ENCODE measurements at regions not wholly inside any gene's neighbourhood (a gene's known extent, or its start where the extent isn't known, plus 50 kb on each side); places are given as distances from the start of the nearest gene placed in this dataset.

DNA sequence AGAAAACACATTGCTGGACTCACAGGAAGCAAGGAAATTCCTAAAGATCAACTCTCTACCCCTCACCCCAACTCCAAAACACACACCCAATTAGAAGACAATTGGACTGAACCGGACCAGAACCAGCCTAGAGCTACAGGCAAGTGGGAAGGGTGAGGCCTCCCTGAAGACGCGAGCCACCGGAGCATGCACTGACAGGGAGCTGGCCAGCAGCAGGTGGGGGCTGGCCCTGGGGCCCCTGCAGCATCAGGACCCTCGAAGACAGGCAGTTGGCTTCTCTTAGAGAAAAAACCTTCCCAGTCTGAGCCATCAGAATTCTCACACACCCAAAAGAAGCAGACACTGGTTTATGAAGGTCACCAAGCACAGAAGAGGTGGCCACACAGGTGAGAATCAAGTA lies 209.5 kb upstream of the DIO3 start:
- no peaks in the 10 kb centered on the region for H3K36me3 Mint-ChIP-seq
- peaks cover 16% of the 10 kb centered on the region for H3K27me3 Mint-ChIP-seq
- no peaks in the 10 kb centered on the region for H3K4me1 Mint-ChIP-seq
- DNase-seq, result no peak
- no peak overlapping the region for H3K4me3 Mint-ChIP-seq
- CTCF ChIA-PET, result no interaction called here
- H3K9me3 Mint-ChIP-seq, result peaks cover 22% of the 10 kb centered on the region
- H3K27ac Mint-ChIP-seq, result no peak overlapping the region

DNA sequence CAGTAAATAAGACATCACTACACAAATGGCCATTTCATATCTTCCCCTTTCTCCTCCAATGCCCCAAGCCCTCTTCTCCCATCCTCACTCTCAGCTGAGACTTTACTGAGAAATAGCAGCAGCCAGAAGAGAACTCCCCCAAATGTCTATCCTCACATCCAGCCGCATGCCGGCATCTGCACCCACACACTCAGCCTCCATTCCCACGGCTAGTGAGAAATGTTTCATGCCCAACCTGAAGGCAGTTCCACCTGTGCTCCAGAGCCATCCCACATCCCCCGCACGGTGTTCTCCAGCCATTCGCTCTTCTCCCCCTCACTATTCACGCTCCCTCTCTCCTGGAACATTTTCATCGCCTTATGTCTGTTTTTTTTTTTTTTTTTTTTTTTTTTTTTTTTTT lies 208.7 kb upstream of the DIO3 start:
- Mint-ChIP-seq H3K27me3 (peaks cover 16% of the 10 kb centered on the region), H3K36me3 (no peaks in the 10 kb centered on the region), H3K4me3 (no peak overlapping the region), H3K4me1 (no peaks in the 10 kb centered on the region), H3K9me3 (peaks cover 26% of the 10 kb centered on the region), H3K27ac (no peak overlapping the region)
- DNase-seq, result no peak
- CTCF ChIA-PET, result no interaction called here

GRCh38 chr14:101353422-101353821 lies 207.9 kb upstream of the DIO3 start:
- Mint-ChIP-seq H3K4me3 (no peak overlapping the region), H3K27me3 (peaks cover 16% of the 10 kb centered on the region), H3K9me3 (peaks cover 24% of the 10 kb centered on the region), H3K4me1 (no peaks in the 10 kb centered on the region), H3K27ac (no peak overlapping the region), H3K36me3 (no peaks in the 10 kb centered on the region)
- no peak for DNase-seq
- CTCF ChIA-PET, result no interaction called here

- no peak overlapping the region for H3K27ac Mint-ChIP-seq
- CTCF ChIA-PET, result no interaction called here
- H3K4me3 Mint-ChIP-seq, result no peak overlapping the region
- H3K27me3 Mint-ChIP-seq, result peaks cover 24% of the 10 kb centered on the region
- peaks cover 26% of the 10 kb centered on the region for H3K9me3 Mint-ChIP-seq
- H3K36me3 Mint-ChIP-seq, result no peaks in the 10 kb centered on the region
- H3K4me1 Mint-ChIP-seq, result no peaks in the 10 kb centered on the region
- DNase-seq, result no peak
Measured at GRCh38 chr14:101354726-101355125, 206.6 kb upstream of the DIO3 start.

DNA sequence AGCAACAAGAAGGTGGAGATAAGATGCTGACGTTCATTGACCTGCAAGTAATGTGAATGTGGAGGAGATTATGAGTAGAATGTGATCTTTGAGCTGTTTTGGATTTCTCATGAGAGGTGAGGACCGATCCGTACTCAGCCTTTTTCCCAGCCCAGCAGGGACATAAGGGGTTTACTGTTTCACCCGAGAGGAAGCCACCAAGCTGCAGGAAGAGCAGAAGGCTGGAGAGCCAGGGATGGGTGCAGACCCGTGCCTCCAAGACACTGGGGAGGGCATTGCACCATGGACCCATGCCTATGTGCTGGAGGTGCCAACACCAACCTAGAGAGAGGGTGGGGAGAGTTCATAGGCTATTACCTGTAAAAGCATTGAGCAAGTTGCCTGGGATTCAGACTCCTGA lies 206.0 kb upstream of the DIO3 start:
- Mint-ChIP-seq H3K4me1 (no peaks in the 10 kb centered on the region), H3K36me3 (no peaks in the 10 kb centered on the region), H3K9me3 (peaks cover 26% of the 10 kb centered on the region), H3K27ac (no peak overlapping the region), H3K4me3 (no peak overlapping the region), H3K27me3 (peaks cover 24% of the 10 kb centered on the region)
- CTCF ChIA-PET, result no interaction called here
- no peak for DNase-seq

GRCh38 chr14:101357038-101357437 lies 204.3 kb upstream of the DIO3 start:
- H3K36me3 Mint-ChIP-seq, result no peaks in the 10 kb centered on the region
- H3K4me1 Mint-ChIP-seq, result no peaks in the 10 kb centered on the region
- peaks cover 20% of the 10 kb centered on the region for H3K9me3 Mint-ChIP-seq
- CTCF ChIA-PET, result no interaction called here
- no peak overlapping the region for H3K27ac Mint-ChIP-seq
- H3K4me3 Mint-ChIP-seq, result no peak overlapping the region
- no peak for DNase-seq
- peaks cover 27% of the 10 kb centered on the region for H3K27me3 Mint-ChIP-seq

GRCh38 chr14:101357559-101358319 lies 203.6 kb upstream of the DIO3 start:
- Mint-ChIP-seq H3K36me3 (no peaks in the 10 kb centered on the region), H3K27me3 (peaks cover 30% of the 10 kb centered on the region), H3K9me3 (peaks cover 20% of the 10 kb centered on the region), H3K27ac (no peak overlapping the region), H3K4me3 (no peak overlapping the region), H3K4me1 (no peaks in the 10 kb centered on the region)
- CTCF ChIA-PET, result no interaction called here
- DNase-seq, result no peak

DNA sequence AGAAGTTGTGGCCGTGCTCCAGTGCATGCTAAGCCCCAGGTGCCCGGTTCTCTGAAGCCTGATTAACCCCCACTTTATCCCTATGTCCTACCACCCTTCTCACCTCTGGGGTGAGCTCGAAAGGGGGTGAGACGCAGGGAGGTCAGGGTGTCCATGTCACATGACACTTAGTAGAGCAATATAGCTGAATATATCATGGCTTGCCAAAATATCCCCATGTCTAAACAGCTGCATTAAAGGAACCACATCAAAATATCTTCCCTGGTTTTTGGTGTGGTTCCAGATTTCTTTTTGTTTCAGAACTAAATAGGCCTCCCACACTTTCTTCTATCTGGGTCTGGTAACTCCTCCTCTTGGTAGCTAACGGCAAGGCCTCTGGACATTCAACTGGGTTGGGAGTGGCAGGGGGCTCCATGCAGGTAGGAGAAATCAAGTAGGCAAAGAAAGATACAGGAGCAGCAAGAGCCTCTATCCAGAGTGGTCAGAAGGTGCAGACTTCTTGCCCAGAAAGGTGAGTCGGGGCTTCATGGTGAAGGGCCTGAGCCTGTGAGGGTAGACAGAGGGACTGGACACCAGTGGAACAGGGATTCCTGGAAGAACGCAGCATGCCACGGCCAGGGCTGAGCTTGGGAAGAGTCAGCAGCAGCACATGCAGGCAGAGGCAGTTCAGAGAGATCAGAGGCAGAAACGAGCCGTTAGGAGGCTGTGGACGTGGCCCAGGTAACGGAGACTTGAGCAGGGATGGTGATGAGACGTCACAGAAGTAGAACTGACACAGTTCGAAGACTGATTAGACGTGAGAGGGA lies 202.8 kb upstream of the DIO3 start:
- CTCF ChIA-PET, result no interaction called here
- H3K4me1 Mint-ChIP-seq, result no peaks in the 10 kb centered on the region
- DNase-seq, result no peak
- no peaks in the 10 kb centered on the region for H3K36me3 Mint-ChIP-seq
- peaks cover 18% of the 10 kb centered on the region for H3K9me3 Mint-ChIP-seq
- H3K27ac Mint-ChIP-seq, result no peak overlapping the region
- no peak overlapping the region for H3K4me3 Mint-ChIP-seq
- peaks cover 29% of the 10 kb centered on the region for H3K27me3 Mint-ChIP-seq

- Mint-ChIP-seq H3K36me3 (no peaks in the 10 kb centered on the region), H3K4me1 (no peaks in the 10 kb centered on the region), H3K9me3 (peaks cover 15% of the 10 kb centered on the region), H3K27me3 (peaks cover 33% of the 10 kb centered on the region), H3K27ac (no peak overlapping the region), H3K4me3 (no peak overlapping the region)
- CTCF ChIA-PET, result no interaction called here
- no peak for DNase-seq
Measured at GRCh38 chr14:101359221-101360053, 201.9 kb upstream of the DIO3 start.

GRCh38 chr14:101360054-101360911 lies 201.0 kb upstream of the DIO3 start:
- Mint-ChIP-seq H3K27ac (no peak overlapping the region), H3K4me1 (no peaks in the 10 kb centered on the region), H3K27me3 (peaks cover 37% of the 10 kb centered on the region), H3K4me3 (no peak overlapping the region), H3K36me3 (no peaks in the 10 kb centered on the region), H3K9me3 (peaks cover 11% of the 10 kb centered on the region)
- no peak for DNase-seq
- CTCF ChIA-PET, result no interaction called here

DNA sequence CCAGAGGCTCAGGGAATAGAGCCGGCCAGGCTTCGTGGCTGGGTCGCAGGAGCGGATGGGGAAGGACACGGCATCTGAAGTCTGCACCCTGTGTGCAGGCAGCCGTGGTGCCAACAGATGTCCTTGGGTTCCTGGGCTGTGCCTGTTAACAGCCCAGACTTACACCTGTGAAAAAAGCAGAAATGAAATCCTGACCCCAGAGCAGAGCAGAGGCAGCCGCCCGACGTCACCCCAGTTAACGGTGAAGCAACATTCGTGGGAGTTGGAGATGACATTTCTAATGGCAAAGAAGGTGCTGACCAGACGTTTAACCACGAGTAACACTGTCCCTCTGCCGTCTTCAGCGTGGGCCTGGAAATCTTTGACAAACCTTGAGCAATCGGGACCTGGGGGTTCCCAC lies 200.3 kb upstream of the DIO3 start:
- DNase-seq, result no peak
- H3K27ac Mint-ChIP-seq, result no peak overlapping the region
- CTCF ChIA-PET, result no interaction called here
- H3K9me3 Mint-ChIP-seq, result peaks cover 10% of the 10 kb centered on the region
- H3K36me3 Mint-ChIP-seq, result no peaks in the 10 kb centered on the region
- H3K4me3 Mint-ChIP-seq, result no peak overlapping the region
- H3K4me1 Mint-ChIP-seq, result no peaks in the 10 kb centered on the region
- peaks cover 42% of the 10 kb centered on the region for H3K27me3 Mint-ChIP-seq

DNA sequence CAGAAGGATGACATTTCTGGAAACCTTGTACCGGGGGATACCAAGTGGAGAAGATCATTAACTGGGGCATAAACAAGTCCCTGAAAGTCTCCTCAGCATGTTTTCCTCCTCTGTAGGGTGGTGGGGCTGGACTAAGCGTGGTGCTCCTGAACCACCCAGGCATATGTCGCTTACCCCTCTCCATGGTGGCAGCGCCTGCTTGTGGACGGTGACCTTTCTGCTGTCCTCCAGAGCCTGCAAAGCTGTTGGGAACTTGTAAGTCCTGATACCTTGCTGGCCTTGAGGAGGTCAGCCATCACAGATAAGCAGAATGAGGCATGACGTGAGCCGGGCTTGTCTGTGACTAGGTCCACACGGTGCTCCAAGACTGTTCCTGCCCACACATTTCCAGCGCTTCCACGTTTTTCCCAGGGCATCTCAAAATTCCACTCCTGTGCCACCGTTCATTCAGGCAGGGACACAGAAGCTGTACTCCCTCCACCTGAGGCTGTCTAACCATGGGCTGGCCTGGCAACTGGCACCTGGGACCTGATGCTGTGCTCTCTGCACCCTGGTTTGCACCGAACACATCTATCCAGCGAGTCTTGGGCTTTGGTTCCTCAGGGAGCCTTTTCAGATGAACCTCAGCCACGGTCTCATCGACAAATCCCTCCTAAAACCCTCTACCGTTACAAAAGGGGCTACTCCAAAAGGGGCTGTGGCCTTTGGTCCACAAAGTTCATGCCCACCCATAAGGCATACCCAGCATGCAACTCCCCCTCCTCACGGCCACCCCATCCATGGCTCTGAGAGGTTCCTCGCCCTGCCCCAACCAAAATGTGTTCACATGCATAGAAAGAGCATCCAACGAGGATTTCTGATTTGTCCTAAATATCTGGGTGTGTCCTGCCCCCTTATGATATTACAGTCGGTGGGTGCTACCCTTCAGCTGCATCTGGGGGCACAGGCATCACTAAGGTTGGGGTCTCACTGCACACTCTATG lies 199.6 kb upstream of the DIO3 start:
- H3K36me3 Mint-ChIP-seq, result no peaks in the 10 kb centered on the region
- H3K4me1 Mint-ChIP-seq, result no peaks in the 10 kb centered on the region
- CTCF ChIA-PET, result no interaction called here
- peaks cover 42% of the 10 kb centered on the region for H3K27me3 Mint-ChIP-seq
- H3K9me3 Mint-ChIP-seq, result peaks cover 6% of the 10 kb centered on the region
- H3K4me3 Mint-ChIP-seq, result no peak overlapping the region
- DNase-seq, result no peak
- H3K27ac Mint-ChIP-seq, result no peak overlapping the region
